ENCODE measurements at regions not wholly inside any gene's neighbourhood (a gene's known extent, or its start where the extent isn't known, plus 50 kb on each side); places are given as distances from the start of the nearest gene placed in this dataset.

DNA sequence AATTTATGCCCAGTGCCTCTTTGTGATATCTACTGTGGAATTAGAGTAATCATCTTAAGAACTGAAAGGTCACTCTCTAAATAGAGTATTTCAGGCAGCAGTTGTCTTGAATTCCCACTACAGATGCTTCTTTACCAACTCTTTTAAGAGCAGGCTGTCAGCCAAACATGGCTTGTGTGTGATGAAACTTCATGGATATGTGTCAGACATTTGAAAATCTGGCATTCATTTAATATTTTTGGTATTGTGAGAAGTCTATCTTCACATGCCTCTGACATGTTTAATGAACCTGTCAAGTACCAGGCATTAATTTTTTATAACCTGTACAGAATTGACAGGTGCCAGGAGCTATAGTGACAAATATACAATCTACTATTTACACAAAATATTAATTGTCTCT lies 318.6 kb downstream of the CDH9 start:
- no peak for TF ChIP-seq POLR2A (IDR thresholded peaks at IDR 0.05)
- no peak for TF ChIP-seq POLR2AphosphoS5 (IDR thresholded peaks at IDR 0.05)
- TF ChIP-seq, protein P1, sequence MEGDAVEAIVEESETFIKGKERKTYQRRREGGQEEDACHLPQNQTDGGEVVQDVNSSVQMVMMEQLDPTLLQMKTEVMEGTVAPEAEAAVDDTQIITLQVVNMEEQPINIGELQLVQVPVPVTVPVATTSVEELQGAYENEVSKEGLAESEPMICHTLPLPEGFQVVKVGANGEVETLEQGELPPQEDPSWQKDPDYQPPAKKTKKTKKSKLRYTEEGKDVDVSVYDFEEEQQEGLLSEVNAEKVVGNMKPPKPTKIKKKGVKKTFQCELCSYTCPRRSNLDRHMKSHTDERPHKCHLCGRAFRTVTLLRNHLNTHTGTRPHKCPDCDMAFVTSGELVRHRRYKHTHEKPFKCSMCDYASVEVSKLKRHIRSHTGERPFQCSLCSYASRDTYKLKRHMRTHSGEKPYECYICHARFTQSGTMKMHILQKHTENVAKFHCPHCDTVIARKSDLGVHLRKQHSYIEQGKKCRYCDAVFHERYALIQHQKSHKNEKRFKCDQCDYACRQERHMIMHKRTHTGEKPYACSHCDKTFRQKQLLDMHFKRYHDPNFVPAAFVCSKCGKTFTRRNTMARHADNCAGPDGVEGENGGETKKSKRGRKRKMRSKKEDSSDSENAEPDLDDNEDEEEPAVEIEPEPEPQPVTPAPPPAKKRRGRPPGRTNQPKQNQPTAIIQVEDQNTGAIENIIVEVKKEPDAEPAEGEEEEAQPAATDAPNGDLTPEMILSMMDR (IDR thresholded peaks at IDR 0.05), result no peak
- no peak for TF ChIP-seq EP300 (IDR thresholded peaks at IDR 0.05; ENCODE audit: low read depth)
- H3K36me3 ChIP-seq, result no peaks in the 10 kb centered on the region
- H3K9me3 ChIP-seq, result peaks cover 0 to 9% of the 10 kb centered on the region in 2 donors
- H3K27me3 ChIP-seq, result no peaks in the 10 kb centered on the region
- DNase-seq, result no peak
- H3K4me1 ChIP-seq, result no peaks in the 10 kb centered on the region
- no peak overlapping the region for H3K4me3 ChIP-seq
- in situ Hi-C loops (cut with MboI; ENCODE audit: low pct_ligation_motif_present in 1 of 4, low pct_unique_long_range_greater_than_20kb in 1 of 4, low sequenced_read_pairs in 3 of 4), result no loop called here
- no peak overlapping the region for H3K27ac ChIP-seq
- intact Hi-C loops (cut with DNase I; ENCODE audit: low total_unique reads), result no loop called here

DNA sequence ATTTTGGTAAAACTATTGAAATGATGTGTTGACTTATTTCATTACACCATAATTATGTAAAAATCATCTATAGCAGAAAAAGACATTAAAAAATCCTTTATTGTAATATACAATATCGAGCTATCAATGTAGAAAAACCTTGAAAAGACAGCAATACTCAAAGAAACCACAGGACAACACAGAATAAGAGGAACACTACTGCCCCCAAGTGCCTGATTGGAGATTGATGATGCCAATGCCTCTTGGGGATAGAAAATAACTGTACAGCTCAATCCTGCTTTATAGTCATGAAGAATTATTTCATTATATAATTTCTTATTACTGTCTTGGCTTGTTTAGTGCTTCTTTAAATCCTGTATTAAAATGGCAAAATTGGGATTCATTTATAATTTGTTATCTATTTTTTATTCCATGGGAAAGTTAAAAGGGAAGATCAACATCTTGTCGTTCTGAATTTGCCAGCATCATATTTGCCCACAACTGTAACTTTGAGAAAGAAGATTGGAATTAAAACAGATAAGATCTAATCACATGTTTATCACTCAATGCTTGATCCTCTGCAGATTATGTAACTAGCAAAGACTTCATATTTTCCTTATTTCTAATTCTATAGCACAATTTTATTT lies 337.5 kb downstream of the CDH9 start:
- 48 to 66% methylated on average over 2 of the region's 2 CpGs for whole genome bisulfite sequencing, 2 donors (ENCODE audit: low coverage in 1 of 2)
- TF ChIP-seq POLR2AphosphoS5 (IDR thresholded peaks at IDR 0.05) (no peak), POLR2A (IDR thresholded peaks at IDR 0.05) (no peak), EP300 (IDR thresholded peaks at IDR 0.05; ENCODE audit: low read depth) (no peak)
- TF ChIP-seq, protein P1 (IDR thresholded peaks at IDR 0.05), result no peak
- in situ Hi-C loops (cut with MboI; ENCODE audit: low pct_ligation_motif_present in 1 of 4, low pct_unique_long_range_greater_than_20kb in 1 of 4, low sequenced_read_pairs in 3 of 4), result no loop called here
- H3K27me3 ChIP-seq, result no peaks in the 10 kb centered on the region
- H3K27ac ChIP-seq, result no peak overlapping the region
- H3K9me3 ChIP-seq, result no peaks in the 10 kb centered on the region
- no peaks in the 10 kb centered on the region for H3K36me3 ChIP-seq
- intact Hi-C loops (cut with DNase I; ENCODE audit: low total_unique reads), result no loop called here
- H3K4me3 ChIP-seq, result no peak overlapping the region
- H3K4me1 ChIP-seq, result no peaks in the 10 kb centered on the region
- no peak for DNase-seq

DNA sequence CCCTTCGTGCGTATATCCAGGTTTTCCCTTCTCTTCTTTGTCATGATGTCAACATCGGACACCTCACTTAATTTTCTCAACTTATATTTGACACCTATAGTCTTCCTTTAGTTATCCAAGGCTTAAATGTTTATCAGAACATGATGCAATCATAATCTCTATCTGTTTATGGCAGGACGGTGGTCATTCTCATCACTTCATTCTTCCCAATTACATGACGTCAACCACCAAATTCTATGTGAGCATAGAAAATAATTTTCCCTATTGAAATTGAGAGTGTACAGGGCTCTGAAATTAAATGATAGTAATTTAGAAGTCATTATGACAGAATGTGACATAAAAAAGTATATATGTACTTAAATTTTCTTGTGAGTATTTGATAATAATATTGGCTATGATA lies 345.4 kb downstream of the CDH9 start:
- no peak for DNase-seq
- TF ChIP-seq, protein P1 (IDR thresholded peaks at IDR 0.05), result no peak
- TF ChIP-seq EP300 (IDR thresholded peaks at IDR 0.05; ENCODE audit: low read depth), result no peak
- no peak for TF ChIP-seq POLR2AphosphoS5 (IDR thresholded peaks at IDR 0.05)
- TF ChIP-seq POLR2A (IDR thresholded peaks at IDR 0.05), result no peak
- no peaks in the 10 kb centered on the region for H3K9me3 ChIP-seq
- no peaks in the 10 kb centered on the region for H3K27me3 ChIP-seq
- no peak overlapping the region for H3K27ac ChIP-seq
- H3K36me3 ChIP-seq, result no peaks in the 10 kb centered on the region
- no peaks in the 10 kb centered on the region for H3K4me1 ChIP-seq
- WGBS, 2 donors (ENCODE audit: low coverage in 1 of 2), result 84 to 86% methylated on average over 5 of the region's 5 CpGs
- intact Hi-C loops (cut with DNase I; ENCODE audit: low total_unique reads) (no loop called here), in situ Hi-C loops (cut with MboI; ENCODE audit: low pct_ligation_motif_present in 1 of 4, low pct_unique_long_range_greater_than_20kb in 1 of 4, low sequenced_read_pairs in 3 of 4) (no loop called here)
- H3K4me3 ChIP-seq, result no peak overlapping the region

DNA sequence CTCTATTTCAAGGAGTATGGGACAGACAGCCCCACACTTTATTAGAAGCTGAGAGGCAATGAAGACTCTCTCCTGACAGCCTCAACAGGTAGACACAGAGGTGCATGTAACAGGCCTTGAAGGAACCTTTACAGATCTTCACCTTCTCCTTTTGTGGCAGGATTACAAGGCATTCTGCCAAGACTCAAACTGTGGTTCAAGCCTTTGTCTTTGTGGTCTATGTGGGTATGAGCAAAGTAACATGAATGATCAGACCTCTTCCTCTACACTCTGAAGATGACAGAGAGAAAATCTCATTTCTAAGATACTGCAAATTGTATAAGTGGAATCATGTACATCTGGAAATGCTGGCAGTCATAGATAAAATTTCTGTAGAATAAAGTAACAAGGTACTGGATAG lies 346.9 kb downstream of the CDH9 start:
- in situ Hi-C loops (cut with MboI; ENCODE audit: low pct_ligation_motif_present in 1 of 4, low pct_unique_long_range_greater_than_20kb in 1 of 4, low sequenced_read_pairs in 3 of 4) (no loop called here), intact Hi-C loops (cut with DNase I; ENCODE audit: low total_unique reads) (no loop called here)
- Histone ChIP-seq H3K4me3 (no peak overlapping the region), H3K27me3 (no peaks in the 10 kb centered on the region), H3K36me3 (no peaks in the 10 kb centered on the region), H3K4me1 (no peaks in the 10 kb centered on the region), H3K27ac (no peak overlapping the region), H3K9me3 (no peaks in the 10 kb centered on the region)
- TF ChIP-seq POLR2AphosphoS5 (IDR thresholded peaks at IDR 0.05) (no peak), EP300 (IDR thresholded peaks at IDR 0.05; ENCODE audit: low read depth) (no peak), POLR2A (IDR thresholded peaks at IDR 0.05) (no peak)
- TF ChIP-seq, protein P1 (IDR thresholded peaks at IDR 0.05), result no peak
- DNase-seq, result no peak
